HG02763 (cell line): ENCODE measurements at regions not wholly inside any gene's neighbourhood (a gene's known extent, or its start where the extent isn't known, plus 50 kb on each side); places are given as distances from the start of the nearest gene placed in this dataset.
"Not testable (repeated sequence)": the region's sequence is repeated elsewhere in the genome, so short reads cannot be mapped to it uniquely, and the experiment has no call there.

Experiments
- ATAC-seq: cut with Tn5 transposase; IDR thresholded peaks from one replicate; pipeline ENCODE4 v1.9.1; 2021; ENCODE audit warnings: mild to moderate bottlenecking, moderate library complexity; ENCODE audit not compliant: unreplicated experiment

- ATAC-seq, result not testable (repeated sequence)
Observed at GRCh38 chr5:82455317-82455716, 177.2 kb upstream of the RPS23 start.

GRCh38 chr5:82448374-82448773 lies 170.2 kb upstream of the RPS23 start:
- no peak for ATAC-seq

- no peak for ATAC-seq
Observed at GRCh38 chr5:82447913-82448312, 169.8 kb upstream of the RPS23 start.

- ATAC-seq, result no peak
Observed at GRCh38 chr5:82446809-82447208, 168.7 kb upstream of the RPS23 start.

- ATAC-seq, result no peak
Observed at GRCh38 chr5:82445726-82446335, 167.7 kb upstream of the RPS23 start.

GRCh38 chr5:82439750-82440445 lies 161.7 kb upstream of the RPS23 start:
- no peak for ATAC-seq

GRCh38 chr5:82437565-82437964 lies 159.4 kb upstream of the RPS23 start:
- not testable (repeated sequence) for ATAC-seq

- no peak for ATAC-seq
Observed at GRCh38 chr5:82436291-82436690, 158.1 kb upstream of the RPS23 start.

- ATAC-seq, result not testable (repeated sequence)
Observed at GRCh38 chr5:82434696-82435660, 156.8 kb upstream of the RPS23 start.

GRCh38 chr5:82426464-82427154 lies 148.5 kb upstream of the RPS23 start:
- ATAC-seq, result no peak

- ATAC-seq, result no peak
Observed at GRCh38 chr5:82425591-82425990, 147.4 kb upstream of the RPS23 start.

GRCh38 chr5:82424211-82424610 lies 146.1 kb upstream of the RPS23 start:
- ATAC-seq, result no peak

- no peak for ATAC-seq
Observed at GRCh38 chr5:82422751-82423181, 144.6 kb upstream of the RPS23 start.

- ATAC-seq, result no peak
Observed at GRCh38 chr5:82422001-82422740, 144.0 kb upstream of the RPS23 start.

- no peak for ATAC-seq
Observed at GRCh38 chr5:82421119-82421518, 143.0 kb upstream of the RPS23 start.

- not testable (repeated sequence) for ATAC-seq
Observed at GRCh38 chr5:82420524-82420923, 142.4 kb upstream of the RPS23 start.

- ATAC-seq, result no peak
Observed at GRCh38 chr5:82419559-82420332, 141.6 kb upstream of the RPS23 start.

- no peak for ATAC-seq
Observed at GRCh38 chr5:82418608-82418950, 140.4 kb upstream of the RPS23 start.

- no peak for ATAC-seq
Observed at GRCh38 chr5:82417776-82418607, 139.8 kb upstream of the RPS23 start.
